ENCODE measurements at regions not wholly inside any gene's neighbourhood (a gene's known extent, or its start where the extent isn't known, plus 50 kb on each side); places are given as distances from the start of the nearest gene placed in this dataset.
"Not testable (repeated sequence)": the region's sequence is repeated elsewhere in the genome, so short reads cannot be mapped to it uniquely, and the experiment has no call there.

DNA sequence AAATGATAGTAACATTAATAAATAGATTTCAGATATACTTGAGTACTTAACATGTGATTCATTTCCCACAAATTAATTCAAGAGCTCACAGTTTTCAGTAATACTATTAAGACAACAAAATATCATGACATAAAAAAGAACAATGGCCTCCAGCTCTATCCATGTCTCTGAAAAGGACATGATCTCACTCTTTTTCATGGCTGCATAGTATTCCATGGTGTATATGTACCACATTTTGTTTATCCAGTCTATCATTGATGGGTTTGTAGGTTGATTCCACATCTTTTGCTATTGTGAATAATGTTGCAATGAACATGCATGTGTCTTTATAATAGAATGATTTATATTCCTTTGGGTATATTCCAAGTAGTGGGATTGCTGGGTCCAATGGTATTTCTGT, 1012.8 kb upstream of the ALCAM start:
- intact Hi-C loops (cut with DNase I) = no loop called here
- Histone ChIP-seq H3K27me3 (no peaks in the 10 kb centered on the region), H3K27ac (no peak overlapping the region), H3K36me3 (no peaks in the 10 kb centered on the region), H3K4me3 (no peak overlapping the region), H3K4me1 (no peaks in the 10 kb centered on the region), H3K9me3 (no peaks in the 10 kb centered on the region)
- DNase-seq (ENCODE audit: extremely low spot score in 2 of 2) = no peak
- no peak for TF ChIP-seq POLR2AphosphoS5 (IDR thresholded peaks at IDR 0.05; ENCODE audit: insufficient read depth in 1 of 2, low read depth in 1 of 2)
- TF ChIP-seq, protein P1, sequence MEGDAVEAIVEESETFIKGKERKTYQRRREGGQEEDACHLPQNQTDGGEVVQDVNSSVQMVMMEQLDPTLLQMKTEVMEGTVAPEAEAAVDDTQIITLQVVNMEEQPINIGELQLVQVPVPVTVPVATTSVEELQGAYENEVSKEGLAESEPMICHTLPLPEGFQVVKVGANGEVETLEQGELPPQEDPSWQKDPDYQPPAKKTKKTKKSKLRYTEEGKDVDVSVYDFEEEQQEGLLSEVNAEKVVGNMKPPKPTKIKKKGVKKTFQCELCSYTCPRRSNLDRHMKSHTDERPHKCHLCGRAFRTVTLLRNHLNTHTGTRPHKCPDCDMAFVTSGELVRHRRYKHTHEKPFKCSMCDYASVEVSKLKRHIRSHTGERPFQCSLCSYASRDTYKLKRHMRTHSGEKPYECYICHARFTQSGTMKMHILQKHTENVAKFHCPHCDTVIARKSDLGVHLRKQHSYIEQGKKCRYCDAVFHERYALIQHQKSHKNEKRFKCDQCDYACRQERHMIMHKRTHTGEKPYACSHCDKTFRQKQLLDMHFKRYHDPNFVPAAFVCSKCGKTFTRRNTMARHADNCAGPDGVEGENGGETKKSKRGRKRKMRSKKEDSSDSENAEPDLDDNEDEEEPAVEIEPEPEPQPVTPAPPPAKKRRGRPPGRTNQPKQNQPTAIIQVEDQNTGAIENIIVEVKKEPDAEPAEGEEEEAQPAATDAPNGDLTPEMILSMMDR (IDR thresholded peaks at IDR 0.05) = no peak

DNA sequence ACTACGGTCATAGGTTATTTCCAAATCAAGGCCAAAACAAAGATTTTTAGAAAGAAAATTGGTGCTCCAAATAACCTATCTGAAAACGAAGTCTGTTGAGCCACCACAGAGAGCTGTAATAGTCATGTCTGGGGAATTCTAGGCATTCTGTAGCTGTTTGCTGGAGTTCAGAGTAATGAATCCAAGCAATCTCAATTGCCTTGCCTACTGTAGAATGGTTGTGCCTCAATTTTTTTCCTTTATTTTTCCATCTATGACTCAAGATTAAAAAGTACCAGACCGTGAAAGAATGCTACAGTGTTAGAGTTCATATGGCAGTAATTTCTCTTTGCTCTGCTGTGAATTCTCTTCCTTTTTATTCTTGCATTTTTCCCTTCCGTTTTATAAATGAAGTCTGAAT, 1007.2 kb upstream of the ALCAM start:
- no peaks in the 10 kb centered on the region for H3K27me3 ChIP-seq
- intact Hi-C loops (cut with DNase I) = no loop called here
- H3K4me3 ChIP-seq = no peak overlapping the region
- no peaks in the 10 kb centered on the region for H3K4me1 ChIP-seq
- TF ChIP-seq, protein P1 (IDR thresholded peaks at IDR 0.05) = no peak
- TF ChIP-seq POLR2AphosphoS5 (IDR thresholded peaks at IDR 0.05; ENCODE audit: insufficient read depth in 1 of 2, low read depth in 1 of 2) = no peak
- no peak for TF ChIP-seq POLR2A (IDR thresholded peaks at IDR 0.05)
- no peaks in the 10 kb centered on the region for H3K9me3 ChIP-seq
- no peak for DNase-seq (ENCODE audit: extremely low spot score in 2 of 2)
- no peaks in the 10 kb centered on the region for H3K36me3 ChIP-seq
- no peak overlapping the region for H3K27ac ChIP-seq

DNA sequence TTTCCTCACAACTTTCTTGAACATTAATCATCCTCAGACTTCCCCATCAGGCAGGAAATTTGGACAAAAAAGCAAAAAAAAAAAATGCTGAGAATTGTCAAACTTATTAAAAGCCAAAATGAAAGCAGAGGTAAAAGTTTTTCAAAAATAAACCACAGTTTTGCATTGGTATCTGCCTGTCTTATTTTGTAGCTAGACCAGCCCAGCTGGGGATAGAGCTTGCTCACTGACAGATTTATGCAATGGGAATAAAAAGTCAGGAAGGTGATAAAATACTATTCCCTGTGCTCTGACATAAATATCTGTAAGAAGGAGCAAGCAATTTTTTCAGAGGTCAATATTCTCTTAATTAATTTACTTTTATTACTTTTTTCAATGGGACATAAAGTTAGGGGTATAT, 1006.7 kb upstream of the ALCAM start:
- Histone ChIP-seq H3K9me3 (no peaks in the 10 kb centered on the region), H3K36me3 (no peaks in the 10 kb centered on the region), H3K4me1 (no peaks in the 10 kb centered on the region), H3K4me3 (no peak overlapping the region), H3K27ac (no peak overlapping the region), H3K27me3 (no peaks in the 10 kb centered on the region)
- intact Hi-C loops (cut with DNase I) = no loop called here
- DNase-seq (ENCODE audit: extremely low spot score in 2 of 2) = no peak
- TF ChIP-seq POLR2A (IDR thresholded peaks at IDR 0.05) (no peak), POLR2AphosphoS5 (IDR thresholded peaks at IDR 0.05; ENCODE audit: insufficient read depth in 1 of 2, low read depth in 1 of 2) (no peak)
- TF ChIP-seq, protein P1 (IDR thresholded peaks at IDR 0.05) = no peak

DNA sequence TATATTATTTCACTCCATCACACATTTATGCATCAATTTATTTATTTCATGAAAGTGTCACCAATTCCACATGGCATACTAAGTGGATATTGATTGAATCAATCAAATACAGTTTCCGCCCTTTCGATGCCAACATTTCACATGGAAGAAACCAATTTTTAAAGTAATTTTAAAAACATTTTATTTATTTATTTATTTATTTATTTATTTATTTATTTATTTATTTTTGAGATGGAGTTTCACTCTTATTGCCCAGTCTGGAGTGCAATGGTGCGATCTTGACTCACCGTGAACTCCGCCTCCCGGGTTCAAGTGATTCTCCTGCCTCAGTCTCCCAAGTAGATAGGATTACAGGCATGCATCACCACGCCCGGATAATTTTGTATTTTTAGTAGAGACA, 1005.0 kb upstream of the ALCAM start:
- H3K4me1 ChIP-seq; intact Hi-C loops (cut with DNase I); H3K4me3 ChIP-seq; DNase-seq (ENCODE audit: extremely low spot score in 2 of 2); H3K27ac ChIP-seq; H3K27me3 ChIP-seq; H3K36me3 ChIP-seq; H3K9me3 ChIP-seq: not testable (repeated sequence)

DNA sequence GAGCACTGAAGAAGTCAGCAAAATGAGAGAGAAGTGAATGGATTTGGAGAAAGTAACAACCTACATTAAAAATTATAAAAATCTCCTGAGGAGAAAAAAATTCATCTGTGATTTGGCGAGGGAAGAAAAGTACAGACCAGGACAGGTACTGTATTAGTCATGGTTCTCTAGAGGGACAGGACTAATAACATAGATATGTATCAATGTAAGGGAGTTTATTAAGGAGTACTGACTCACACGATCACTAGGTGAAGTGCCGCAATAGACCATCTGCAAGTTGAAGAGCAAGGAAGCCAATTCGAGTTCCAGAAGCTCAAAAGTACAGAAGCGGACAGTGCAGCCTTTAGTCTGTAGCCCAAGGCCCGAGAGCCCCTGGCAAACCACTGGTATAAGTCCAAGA, 1004.4 kb upstream of the ALCAM start:
- no peak overlapping the region for H3K27ac ChIP-seq
- H3K4me3 ChIP-seq = no peak overlapping the region
- no peaks in the 10 kb centered on the region for H3K36me3 ChIP-seq
- DNase-seq (ENCODE audit: extremely low spot score in 2 of 2) = no peak
- intact Hi-C loops (cut with DNase I) = no loop called here
- TF ChIP-seq, protein P1 (IDR thresholded peaks at IDR 0.05) = no peak
- TF ChIP-seq POLR2AphosphoS5 (IDR thresholded peaks at IDR 0.05; ENCODE audit: insufficient read depth in 1 of 2, low read depth in 1 of 2) (no peak), POLR2A (IDR thresholded peaks at IDR 0.05) (no peak)
- H3K4me1 ChIP-seq = no peaks in the 10 kb centered on the region
- no peaks in the 10 kb centered on the region for H3K27me3 ChIP-seq
- H3K9me3 ChIP-seq = no peaks in the 10 kb centered on the region

DNA sequence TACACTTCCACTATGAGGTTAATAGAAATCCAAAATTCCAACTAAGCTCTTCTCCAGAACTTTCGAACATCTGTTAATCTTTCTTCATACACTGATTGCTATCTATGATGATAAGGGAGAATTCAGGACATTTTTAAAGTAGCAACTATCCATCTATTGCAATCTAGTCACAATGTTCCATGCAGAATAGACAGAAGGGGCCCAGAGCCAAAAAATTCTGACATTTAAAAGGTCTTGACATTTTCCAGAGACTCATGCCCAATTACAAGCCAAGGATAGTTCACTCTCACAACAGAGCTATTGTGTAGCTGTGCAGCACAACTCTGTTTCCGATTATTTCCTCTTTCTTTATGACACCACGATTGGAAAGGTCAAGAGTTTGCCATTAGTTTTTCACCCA, 999.7 kb upstream of the ALCAM start:
- H3K27ac ChIP-seq = no peak overlapping the region
- no peaks in the 10 kb centered on the region for H3K4me1 ChIP-seq
- H3K27me3 ChIP-seq = no peaks in the 10 kb centered on the region
- DNase-seq (ENCODE audit: extremely low spot score in 2 of 2) = no peak
- H3K36me3 ChIP-seq = no peaks in the 10 kb centered on the region
- no peaks in the 10 kb centered on the region for H3K9me3 ChIP-seq
- intact Hi-C loops (cut with DNase I) = no loop called here
- H3K4me3 ChIP-seq = no peak overlapping the region
- TF ChIP-seq, protein P1 (IDR thresholded peaks at IDR 0.05) = no peak
- TF ChIP-seq POLR2AphosphoS5 (IDR thresholded peaks at IDR 0.05; ENCODE audit: insufficient read depth in 1 of 2, low read depth in 1 of 2) = no peak
- no peak for TF ChIP-seq POLR2A (IDR thresholded peaks at IDR 0.05)
